SK-N-MC (cell line): ENCODE measurements at regions not wholly inside any gene's neighbourhood (a gene's known extent, or its start where the extent isn't known, plus 50 kb on each side); places are given as distances from the start of the nearest gene placed in this dataset.

Experiments
- EZH2 ChIP-seq: fragments of 200-600 bp; sonication (generic); IDR thresholded peaks from one replicate; pipeline ENCODE4 v1.6.1; 2017; ENCODE audit warnings: antibody characterized with exemption
- POLR2AphosphoS5 ChIP-seq: IDR thresholded peaks from 2 replicates; pipeline ENCODE4 v1.6.1; 2012; ENCODE audit warnings: mild to moderate bottlenecking, low read depth, low read length, borderline replicate concordance

DNA sequence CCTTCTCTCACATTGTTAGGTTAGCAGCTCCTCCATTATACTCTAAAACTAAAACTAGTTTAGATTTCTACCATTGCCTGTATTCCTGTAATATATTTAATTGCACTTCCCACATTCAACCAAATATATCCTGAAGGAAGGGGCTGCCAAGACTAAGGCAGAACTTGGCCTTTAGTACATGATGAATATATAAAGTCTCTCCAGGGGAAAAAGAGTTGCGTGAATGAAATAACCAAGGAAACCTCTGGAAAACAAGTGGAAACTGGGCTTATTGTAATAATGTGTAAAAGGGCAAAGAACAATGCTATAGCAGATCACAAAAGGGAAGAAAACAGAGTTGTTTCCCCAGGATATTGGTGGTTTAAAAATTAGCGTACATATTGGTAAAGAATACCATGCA lies 1012.5 kb upstream of the PRMT6 start:
- TF ChIP-seq EZH2 (no peak), POLR2AphosphoS5 (no peak)
